Sigmoid colon (tissue), 6 donors: ENCODE measurements at regions not wholly inside any gene's neighbourhood (a gene's known extent, or its start where the extent isn't known, plus 50 kb on each side); places are given as distances from the start of the nearest gene placed in this dataset.

Experiments used
- DNase-seq: peaks from one replicate; pipeline ENCODE4 v3.0.0-alpha.2; 2019
- H3K27ac ChIP-seq, 4 donors: fragments of 200-600 bp; sonication (generic); one replicate each; pipeline ENCODE4 v1.5.1; 2016 to 2019; ENCODE audit warnings: mild to moderate bottlenecking in 1 of 4
- H3K27me3 ChIP-seq, 3 donors: fragments of 200-600 bp; sonication (generic); one replicate each; pipeline ENCODE4 v1.5.1; 2019; ENCODE audit warnings: mild to moderate bottlenecking in 1 of 3
- H3K36me3 ChIP-seq, 4 donors: fragments of 200-600 bp; sonication (generic); one replicate each; pipeline ENCODE4 v1.5.1; 2016 to 2019
- H3K4me1 ChIP-seq, 4 donors: fragments of 200-600 bp; sonication (generic); one replicate each; pipeline ENCODE4 v1.5.1; 2017 to 2019
- H3K4me3 ChIP-seq, 4 donors: fragments of 200-600 bp; sonication (generic); one replicate each; pipeline ENCODE4 v1.5.1; 2017 to 2019; ENCODE audit warnings: mild to moderate bottlenecking in 2 of 4, moderate library complexity in 1 of 4
- H3K9me3 ChIP-seq, 4 donors: fragments of 200-600 bp in 3 of 4; sonication (generic) in 3 of 4; one replicate each; pipeline versions ENCODE4 v1.5.1 to v1.6.1; 2013 to 2019
- EP300 ChIP-seq, 4 donors: sonication (generic); formaldehyde crosslinking; IDR thresholded peaks; one replicate each; pipeline ENCODE4 v1.6.1; 2017; ENCODE audit warnings: antibody characterized with exemption in 4 of 4
- POLR2A ChIP-seq, 2 donors: fragments of 450-650 bp; IDR thresholded peaks; one replicate each; pipeline ENCODE4 v1.6.1; 2016; ENCODE audit warnings: antibody characterized with exemption in 2 of 2, mild to moderate bottlenecking in 2 of 2, moderate library complexity in 2 of 2
- POLR2AphosphoS5 ChIP-seq, 4 donors: sonication (generic); formaldehyde crosslinking; IDR thresholded peaks; one replicate each; pipeline ENCODE4 v1.6.1; 2017; ENCODE audit warnings: antibody characterized with exemption in 4 of 4
- WGBS, 2 donors: extraction: QIAGEN DNeasy Blood & Tissue Kit; methylation state at CpG; one replicate each; pipeline ENCODE4 v1.1.7; 2013; 5-methylcytosine and 5-hydroxymethylcytosine counted together
- intact Hi-C: fragments of 100-400 bp; cut with DNase I; formaldehyde crosslinking; loops from one replicate; pipeline ENCODE4 v1.15.1; 2023
- TF ChIP-seq, protein P1 (sequence below), 4 experiments: fragments of 450-650 bp in 3 of 4; fragments of 200-600 bp in 1 of 4; IDR thresholded peaks; one replicate each; pipeline ENCODE4 v1.5.1; 2016 to 2019; ENCODE audit warnings: antibody characterized with exemption in 4 of 4, mild to moderate bottlenecking in 3 of 4, moderate library complexity in 2 of 4
- donor health status: healthy with polysubstance abuse.
- donor health status: healthy.

DNA sequence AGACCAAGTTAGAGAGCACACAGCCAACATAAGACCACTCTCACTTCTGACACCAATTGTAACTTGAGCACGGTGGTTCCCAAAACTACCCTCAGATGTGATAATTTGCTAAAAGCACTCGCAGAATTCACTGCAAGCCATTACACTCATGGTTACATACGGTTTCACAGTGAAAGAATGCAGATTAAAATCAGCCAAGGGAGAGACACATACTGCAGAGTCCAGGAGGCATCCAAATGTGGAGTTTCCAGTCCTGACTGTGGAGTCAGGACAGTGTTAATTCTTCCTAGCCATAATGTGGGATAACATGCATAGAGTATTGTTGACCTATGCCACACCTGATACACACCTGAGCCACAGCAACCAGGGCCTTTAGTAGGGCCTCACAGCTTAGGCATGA is 956.4 kb downstream of the NTRK3 start:
- DNase-seq = no peak
- TF ChIP-seq POLR2AphosphoS5 (IDR thresholded peaks at IDR 0.05) = no peak
- no peak for TF ChIP-seq POLR2A (IDR thresholded peaks at IDR 0.05)
- TF ChIP-seq, protein P1, sequence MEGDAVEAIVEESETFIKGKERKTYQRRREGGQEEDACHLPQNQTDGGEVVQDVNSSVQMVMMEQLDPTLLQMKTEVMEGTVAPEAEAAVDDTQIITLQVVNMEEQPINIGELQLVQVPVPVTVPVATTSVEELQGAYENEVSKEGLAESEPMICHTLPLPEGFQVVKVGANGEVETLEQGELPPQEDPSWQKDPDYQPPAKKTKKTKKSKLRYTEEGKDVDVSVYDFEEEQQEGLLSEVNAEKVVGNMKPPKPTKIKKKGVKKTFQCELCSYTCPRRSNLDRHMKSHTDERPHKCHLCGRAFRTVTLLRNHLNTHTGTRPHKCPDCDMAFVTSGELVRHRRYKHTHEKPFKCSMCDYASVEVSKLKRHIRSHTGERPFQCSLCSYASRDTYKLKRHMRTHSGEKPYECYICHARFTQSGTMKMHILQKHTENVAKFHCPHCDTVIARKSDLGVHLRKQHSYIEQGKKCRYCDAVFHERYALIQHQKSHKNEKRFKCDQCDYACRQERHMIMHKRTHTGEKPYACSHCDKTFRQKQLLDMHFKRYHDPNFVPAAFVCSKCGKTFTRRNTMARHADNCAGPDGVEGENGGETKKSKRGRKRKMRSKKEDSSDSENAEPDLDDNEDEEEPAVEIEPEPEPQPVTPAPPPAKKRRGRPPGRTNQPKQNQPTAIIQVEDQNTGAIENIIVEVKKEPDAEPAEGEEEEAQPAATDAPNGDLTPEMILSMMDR (IDR thresholded peaks at IDR 0.05) = no peak
- TF ChIP-seq EP300 (IDR thresholded peaks at IDR 0.05) = no peak
- intact Hi-C loops = no loop called here
- H3K27me3 ChIP-seq = no peaks in the 10 kb centered on the region
- 75 to 81% methylated on average over 3 of the region's 3 CpGs for WGBS, 2 donors
- H3K27ac ChIP-seq = no peak overlapping the region
- H3K36me3 ChIP-seq = no peaks in the 10 kb centered on the region
- H3K4me3 ChIP-seq = no peak overlapping the region
- peaks cover 0 to 4% (median 1%) of the 10 kb centered on the region in 4 donors for H3K9me3 ChIP-seq
- no peaks in the 10 kb centered on the region for H3K4me1 ChIP-seq

DNA sequence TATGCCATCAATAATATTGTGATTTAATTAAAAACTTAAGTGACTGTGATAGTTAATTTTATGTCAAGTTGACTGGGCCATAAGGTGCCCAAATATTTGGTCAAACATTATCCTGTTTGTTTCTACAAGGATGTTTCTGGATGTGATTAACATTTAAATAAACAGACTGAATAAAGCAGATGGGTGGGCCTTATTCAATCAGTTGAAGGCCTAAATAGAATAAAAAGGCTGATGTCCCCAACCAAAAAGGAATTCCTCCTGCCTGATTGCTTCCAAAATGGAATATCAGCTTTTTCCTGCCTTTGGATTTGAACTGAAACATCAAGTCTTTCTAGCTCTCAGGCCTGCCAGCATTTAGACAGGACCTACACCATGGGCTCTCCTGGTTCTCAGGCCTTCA is 961.7 kb downstream of the NTRK3 start:
- no peaks in the 10 kb centered on the region for H3K36me3 ChIP-seq
- H3K9me3 ChIP-seq = peaks cover 0 to 2% (median 0%) of the 10 kb centered on the region in 4 donors
- TF ChIP-seq POLR2AphosphoS5 (IDR thresholded peaks at IDR 0.05) = no peak
- TF ChIP-seq, protein P1 (IDR thresholded peaks at IDR 0.05) = no peak
- no peak for TF ChIP-seq EP300 (IDR thresholded peaks at IDR 0.05)
- TF ChIP-seq POLR2A (IDR thresholded peaks at IDR 0.05) = no peak
- intact Hi-C loops = no loop called here
- H3K4me1 ChIP-seq = no peaks in the 10 kb centered on the region
- no peak overlapping the region for H3K27ac ChIP-seq
- H3K27me3 ChIP-seq = no peaks in the 10 kb centered on the region
- no peak for DNase-seq
- H3K4me3 ChIP-seq = no peak overlapping the region

DNA sequence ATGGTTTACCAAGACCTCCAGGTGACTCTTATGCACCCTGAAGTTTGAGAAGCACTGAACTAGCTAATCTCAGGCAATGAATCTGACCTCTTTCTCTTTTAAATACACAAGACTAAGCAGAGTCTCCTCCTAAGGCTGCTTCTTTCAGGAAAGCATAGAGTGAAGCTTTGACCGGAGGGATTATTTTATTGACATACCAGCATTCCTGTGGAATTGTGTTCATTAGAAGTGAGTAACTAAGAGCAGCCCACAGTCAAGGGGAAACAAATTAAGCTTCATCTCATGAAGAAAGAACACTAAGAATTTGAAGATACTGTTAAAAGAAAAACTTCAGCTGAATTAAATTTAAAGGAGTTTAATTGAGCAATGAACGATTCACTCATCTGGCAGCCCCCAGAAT is 963.5 kb downstream of the NTRK3 start:
- no peaks in the 10 kb centered on the region for H3K4me1 ChIP-seq
- peaks cover 0 to 2% (median 0%) of the 10 kb centered on the region in 4 donors for H3K9me3 ChIP-seq
- no peaks in the 10 kb centered on the region for H3K27me3 ChIP-seq
- intact Hi-C loops = no loop called here
- no peak for DNase-seq
- WGBS, 2 donors = 85 to 86% methylated on average over 2 of the region's 2 CpGs
- TF ChIP-seq POLR2A (IDR thresholded peaks at IDR 0.05) (no peak), EP300 (IDR thresholded peaks at IDR 0.05) (no peak), POLR2AphosphoS5 (IDR thresholded peaks at IDR 0.05) (no peak)
- TF ChIP-seq, protein P1 (IDR thresholded peaks at IDR 0.05) = no peak
- H3K36me3 ChIP-seq = no peaks in the 10 kb centered on the region
- no peak overlapping the region for H3K27ac ChIP-seq
- no peak overlapping the region for H3K4me3 ChIP-seq

DNA sequence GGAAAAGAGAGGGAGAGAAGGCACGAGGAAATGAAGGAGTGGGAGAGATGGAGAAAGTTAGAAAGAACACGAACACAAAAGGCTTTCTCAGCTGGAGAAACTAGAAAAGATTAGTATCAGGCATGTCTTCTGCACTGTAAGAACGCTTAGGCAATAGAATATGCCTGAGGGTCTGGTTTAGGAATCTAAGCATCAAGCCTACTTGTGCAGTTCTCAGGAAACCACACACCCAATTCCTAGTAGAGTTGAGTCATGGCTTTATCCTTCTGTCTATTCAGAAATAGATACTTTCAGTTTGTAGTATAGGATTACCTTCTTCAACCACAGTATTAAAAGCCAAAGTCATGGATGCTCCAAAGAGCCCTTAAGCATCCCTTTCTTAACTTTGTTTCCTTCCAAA is 969.4 kb downstream of the NTRK3 start:
- Histone ChIP-seq H3K27me3 (no peaks in the 10 kb centered on the region), H3K27ac (no peak overlapping the region), H3K4me1 (no peaks in the 10 kb centered on the region), H3K36me3 (no peaks in the 10 kb centered on the region), H3K9me3 (peaks cover 0 to 2% (median 0%) of the 10 kb centered on the region in 4 donors), H3K4me3 (no peak overlapping the region)
- intact Hi-C loops = no loop called here
- no peak for DNase-seq
- no peak for TF ChIP-seq POLR2A (IDR thresholded peaks at IDR 0.05)
- TF ChIP-seq POLR2AphosphoS5 (IDR thresholded peaks at IDR 0.05) = no peak
- no peak for TF ChIP-seq EP300 (IDR thresholded peaks at IDR 0.05)
- 38 to 41% methylated on average over 3 of the region's 3 CpGs for WGBS, 2 donors

DNA sequence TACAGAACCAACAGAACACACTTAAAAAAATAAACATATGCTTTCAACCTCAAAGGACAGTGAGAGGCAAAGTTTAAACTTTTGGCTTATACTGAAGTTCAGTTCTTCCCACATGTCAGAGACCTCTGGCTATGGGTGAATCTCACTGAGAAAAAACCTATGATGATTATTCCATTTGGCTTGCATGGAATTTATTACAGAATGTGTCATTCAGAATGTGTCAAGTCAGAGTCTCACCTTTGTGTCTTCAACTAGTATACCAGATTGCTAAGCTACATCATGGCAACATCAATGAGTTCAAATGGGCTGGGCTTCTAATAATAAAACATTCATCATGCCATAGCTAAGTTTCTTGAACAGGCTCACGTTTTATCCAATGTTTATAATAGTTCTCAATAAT is 987.0 kb downstream of the NTRK3 start:
- TF ChIP-seq EP300 (IDR thresholded peaks at IDR 0.05) (no peak), POLR2AphosphoS5 (IDR thresholded peaks at IDR 0.05) (no peak), POLR2A (IDR thresholded peaks at IDR 0.05) (no peak)
- TF ChIP-seq, protein P1 (IDR thresholded peaks at IDR 0.05) = no peak
- H3K27ac ChIP-seq = no peak overlapping the region
- H3K36me3 ChIP-seq = no peaks in the 10 kb centered on the region
- intact Hi-C loops = no loop called here
- no peak overlapping the region for H3K4me3 ChIP-seq
- H3K27me3 ChIP-seq = no peaks in the 10 kb centered on the region
- no peaks in the 10 kb centered on the region for H3K4me1 ChIP-seq
- no peak for DNase-seq
- 22 to 40% methylated on average over 1 of the region's 1 CpG for WGBS, 2 donors
- H3K9me3 ChIP-seq = no peaks in the 10 kb centered on the region
